HG03442 (cell line): ENCODE measurements at regions not wholly inside any gene's neighbourhood (a gene's known extent, or its start where the extent isn't known, plus 50 kb on each side); places are given as distances from the start of the nearest gene placed in this dataset.

Experiments
- ATAC-seq: cut with Tn5 transposase; IDR thresholded peaks from one replicate; pipeline ENCODE4 v1.9.1; 2021; ENCODE audit warnings: mild to moderate bottlenecking, moderate library complexity; ENCODE audit not compliant: unreplicated experiment

GRCh38 chr6:101286146-101286545 is 107.4 kb upstream of the GRIK2 start:
- no peak for ATAC-seq

GRCh38 chr6:101290346-101290745 is 103.2 kb upstream of the GRIK2 start:
- no peak for ATAC-seq

- no peak for ATAC-seq
Measured at GRCh38 chr6:101294051-101294638, 99.4 kb upstream of the GRIK2 start.

- no peak for ATAC-seq
Measured at GRCh38 chr6:101294676-101295075, 98.8 kb upstream of the GRIK2 start.

- ATAC-seq: no peak
Measured at GRCh38 chr6:101296169-101296960, 97.1 kb upstream of the GRIK2 start.

GRCh38 chr6:101302593-101302992 is 90.9 kb upstream of the GRIK2 start:
- no peak for ATAC-seq

- no peak for ATAC-seq
Measured at GRCh38 chr6:101303495-101303894, 90.0 kb upstream of the GRIK2 start.

- ATAC-seq: no peak
Measured at GRCh38 chr6:101312652-101313051, 80.9 kb upstream of the GRIK2 start.

GRCh38 chr6:101322921-101323320 is 70.6 kb upstream of the GRIK2 start:
- no peak for ATAC-seq

GRCh38 chr6:101326411-101326810 is 67.1 kb upstream of the GRIK2 start:
- ATAC-seq: no peak

GRCh38 chr6:101341926-101342325 is 51.6 kb upstream of the GRIK2 start:
- ATAC-seq: no peak
